Large intestine (tissue), 3 donors: ENCODE measurements at regions not wholly inside any gene's neighbourhood (a gene's known extent, or its start where the extent isn't known, plus 50 kb on each side); places are given as distances from the start of the nearest gene placed in this dataset.

Experiments used
- DNase-seq, 2 donors: peaks; one replicate each; pipeline versions ENCODE4 v3.0.0 to v3.0.0-alpha.2; 2013
- H3K27ac ChIP-seq: one replicate; pipeline ENCODE4 v1.5.1; 2013; ENCODE audit warnings: low read length
- H3K27me3 ChIP-seq: 2 replicates; pipeline ENCODE4 v1.6.1; 2013; ENCODE audit warnings: low read length; ENCODE audit not compliant: control insufficient read depth, insufficient read depth
- H3K36me3 ChIP-seq: 2 replicates; pipeline ENCODE4 v1.6.1; 2013; ENCODE audit warnings: low read length; ENCODE audit not compliant: control insufficient read depth, insufficient read depth
- H3K4me1 ChIP-seq: one replicate; pipeline ENCODE4 v1.6.1; 2013; ENCODE audit warnings: low read length; ENCODE audit not compliant: control insufficient read depth, insufficient read depth
- H3K4me3 ChIP-seq: one replicate; pipeline ENCODE4 v1.5.1; 2013; ENCODE audit warnings: low read length
- H3K9me3 ChIP-seq: one replicate; pipeline ENCODE4 v1.6.1; 2013; ENCODE audit warnings: mild to moderate bottlenecking, low read depth, low read length, moderate library complexity; ENCODE audit not compliant: control insufficient read depth
- WGBS: methylation state at CpG from one replicate; pipeline ENCODE4 v1.1.5; 2013; ENCODE audit warnings: low lambda C conversion rate; ENCODE audit not compliant: insufficient coverage; 5-methylcytosine and 5-hydroxymethylcytosine counted together

GRCh38 chr3:84547971-84548970 lies 410.5 kb upstream of the CADM2 start:
- Histone ChIP-seq H3K4me1 (no peaks in the 10 kb centered on the region), H3K27me3 (no peaks in the 10 kb centered on the region), H3K36me3 (no peaks in the 10 kb centered on the region), H3K9me3 (no peaks in the 10 kb centered on the region), H3K27ac (no peak overlapping the region), H3K4me3 (no peak overlapping the region)
- DNase-seq, result no peak
- WGBS, result no CpG with 5 or more reads among the region's 23 CpGs

GRCh38 chr3:84555629-84556028 lies 403.2 kb upstream of the CADM2 start:
- DNase-seq, result no peak
- no peaks in the 10 kb centered on the region for H3K4me1 ChIP-seq
- no peaks in the 10 kb centered on the region for H3K36me3 ChIP-seq
- no peak overlapping the region for H3K27ac ChIP-seq
- 100% methylated on average over 1 of the region's 2 CpGs for WGBS
- no peaks in the 10 kb centered on the region for H3K27me3 ChIP-seq
- H3K9me3 ChIP-seq, result no peaks in the 10 kb centered on the region
- no peak overlapping the region for H3K4me3 ChIP-seq

- no peaks in the 10 kb centered on the region for H3K4me1 ChIP-seq
- H3K27me3 ChIP-seq, result no peaks in the 10 kb centered on the region
- H3K36me3 ChIP-seq, result no peaks in the 10 kb centered on the region
- no peaks in the 10 kb centered on the region for H3K9me3 ChIP-seq
- no peak overlapping the region for H3K4me3 ChIP-seq
- H3K27ac ChIP-seq, result no peak overlapping the region
- WGBS, result no CpG with 5 or more reads among the region's 3 CpGs
- no peak for DNase-seq
These were observed 392.5 kb upstream of the CADM2 start for GRCh38 chr3:84566256-84566655.

GRCh38 chr3:84567796-84568195 lies 391.0 kb upstream of the CADM2 start:
- H3K27me3 ChIP-seq, result no peaks in the 10 kb centered on the region
- no peaks in the 10 kb centered on the region for H3K4me1 ChIP-seq
- no CpG with 5 or more reads among the region's 4 CpGs for WGBS
- no peak overlapping the region for H3K27ac ChIP-seq
- no peak overlapping the region for H3K4me3 ChIP-seq
- H3K9me3 ChIP-seq, result no peaks in the 10 kb centered on the region
- H3K36me3 ChIP-seq, result no peaks in the 10 kb centered on the region
- no peak for DNase-seq

- H3K4me1 ChIP-seq, result no peaks in the 10 kb centered on the region
- no CpG with 5 or more reads among the region's 1 CpG for WGBS
- no peaks in the 10 kb centered on the region for H3K36me3 ChIP-seq
- H3K27ac ChIP-seq, result no peak overlapping the region
- H3K4me3 ChIP-seq, result no peak overlapping the region
- no peaks in the 10 kb centered on the region for H3K27me3 ChIP-seq
- no peak for DNase-seq
- H3K9me3 ChIP-seq, result no peaks in the 10 kb centered on the region
These were observed 384.8 kb upstream of the CADM2 start for GRCh38 chr3:84573962-84574361.

- Histone ChIP-seq H3K9me3 (peaks cover 2% of the 10 kb centered on the region), H3K4me3 (no peak overlapping the region), H3K36me3 (no peaks in the 10 kb centered on the region), H3K27ac (no peak overlapping the region), H3K27me3 (no peaks in the 10 kb centered on the region), H3K4me1 (no peaks in the 10 kb centered on the region)
- 50% methylated on average over 1 of the region's 2 CpGs for WGBS
- no peak for DNase-seq
These were observed 372.4 kb upstream of the CADM2 start for GRCh38 chr3:84586427-84586826.

- Histone ChIP-seq H3K27ac (no peak overlapping the region), H3K27me3 (no peaks in the 10 kb centered on the region), H3K4me1 (no peaks in the 10 kb centered on the region), H3K36me3 (no peaks in the 10 kb centered on the region), H3K4me3 (no peak overlapping the region), H3K9me3 (no peaks in the 10 kb centered on the region)
- peak in 1 of 2 donors; percentile 1 for DNase-seq
- 48% methylated on average over 2 of the region's 7 CpGs for WGBS
These were observed 358.0 kb upstream of the CADM2 start for GRCh38 chr3:84600703-84601225.

GRCh38 chr3:84601303-84601702 lies 357.5 kb upstream of the CADM2 start:
- Histone ChIP-seq H3K36me3 (no peaks in the 10 kb centered on the region), H3K27me3 (no peaks in the 10 kb centered on the region), H3K9me3 (no peaks in the 10 kb centered on the region), H3K4me1 (no peaks in the 10 kb centered on the region), H3K4me3 (no peak overlapping the region), H3K27ac (no peak overlapping the region)
- no CpG with 5 or more reads among the region's 2 CpGs for WGBS
- no peak for DNase-seq

GRCh38 chr3:84621823-84622222 lies 337.0 kb upstream of the CADM2 start:
- Histone ChIP-seq H3K4me3 (no peak overlapping the region), H3K9me3 (no peaks in the 10 kb centered on the region), H3K36me3 (no peaks in the 10 kb centered on the region), H3K4me1 (no peaks in the 10 kb centered on the region), H3K27me3 (no peaks in the 10 kb centered on the region), H3K27ac (no peak overlapping the region)
- no CpG with 5 or more reads among the region's 1 CpG for WGBS
- no peak for DNase-seq

- no peak overlapping the region for H3K4me3 ChIP-seq
- no peaks in the 10 kb centered on the region for H3K36me3 ChIP-seq
- no peak overlapping the region for H3K27ac ChIP-seq
- H3K4me1 ChIP-seq, result no peaks in the 10 kb centered on the region
- DNase-seq, result no peak
- no CpG with 5 or more reads among the region's 1 CpG for WGBS
- H3K27me3 ChIP-seq, result no peaks in the 10 kb centered on the region
- no peaks in the 10 kb centered on the region for H3K9me3 ChIP-seq
These were observed 324.1 kb upstream of the CADM2 start for GRCh38 chr3:84634668-84635067.
